ENCODE measurements at regions not wholly inside any gene's neighbourhood (a gene's known extent, or its start where the extent isn't known, plus 50 kb on each side); places are given as distances from the start of the nearest gene placed in this dataset.

DNA sequence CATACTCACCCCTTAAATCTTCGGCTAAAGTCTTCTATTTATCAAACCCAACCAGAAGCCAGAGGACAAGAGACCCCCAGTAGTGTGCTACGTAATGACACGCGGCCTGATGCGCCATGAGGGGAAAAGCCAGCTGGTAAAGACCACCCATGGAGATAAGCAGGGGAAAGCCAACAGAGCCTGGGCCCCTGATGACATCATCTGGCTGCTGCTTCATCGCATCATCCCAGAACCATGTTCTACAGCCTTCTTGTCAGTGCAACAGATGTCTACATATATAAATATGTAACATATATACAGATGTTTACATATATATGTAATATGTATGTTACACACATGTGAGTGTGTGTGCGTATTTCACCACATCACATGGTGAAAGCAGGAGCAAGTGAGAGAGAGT lies 81.7 kb upstream of the VANGL1 start:
- Histone ChIP-seq H4K8ac (ENCODE audit: low read depth in 2 of 2, low read length in 2 of 2) (no peak overlapping the region), H3K23ac (ENCODE audit: low read depth, low read length) (no peak overlapping the region), H3K18ac (ENCODE audit: low read depth, low read length) (no peak overlapping the region), H2BK20ac (ENCODE audit: low read depth, low read length) (no peak overlapping the region), H2BK120ac (ENCODE audit: low read depth, low read length) (no peak overlapping the region), H3K27ac (ENCODE audit: insufficient read depth, low read length) (no peak overlapping the region), H4K5ac (ENCODE audit: low read depth, low read length) (no peak overlapping the region), H3K9ac (ENCODE audit: low read depth, low read length) (no peak overlapping the region), H3K4ac (ENCODE audit: low read depth, low read length) (no peak overlapping the region), H3K27me3 (ENCODE audit: control insufficient read depth, insufficient read depth, low read length) (peaks cover 16% of the 10 kb centered on the region), H3K79me1 (ENCODE audit: low read depth in 1 of 2, low read length in 2 of 2) (no peaks in the 10 kb centered on the region), H4K91ac (ENCODE audit: insufficient read depth, low read depth, low read length) (no peak overlapping the region), H2BK15ac (ENCODE audit: low read depth, low read length) (no peak overlapping the region), H2AK5ac (ENCODE audit: low read depth, low read length) (no peak overlapping the region), H2AK9ac (replicated peaks; ENCODE audit: low read depth, low read length, poor library complexity) (no peak overlapping the region), H3K9me1 (ENCODE audit: insufficient read depth, low read length) (peaks cover 3% of the 10 kb centered on the region; the same call in 1 of the 2 replicates), H3K4me2 (ENCODE audit: low read depth, low read length) (no peak overlapping the region), H3K14ac (replicated peaks; ENCODE audit: low read depth, low read length) (no peak overlapping the region), H3K4me3 (ENCODE audit: insufficient read depth, low read depth, low read length) (no peak overlapping the region), H3K56ac (ENCODE audit: extremely low read depth, insufficient read depth, low read length) (no peak overlapping the region), H3K4me1 (ENCODE audit: control insufficient read depth, insufficient read depth, low read length) (no peaks in the 10 kb centered on the region; the same call in 1 of the 2 replicates), H2BK5ac (ENCODE audit: low read depth, low read length, poor library complexity, severe bottlenecking) (no peak overlapping the region), H3K36me3 (ENCODE audit: control insufficient read depth, insufficient read depth, low read length) (no peaks in the 10 kb centered on the region), H3K9me3 (ENCODE audit: control insufficient read depth, insufficient read depth, low read length) (no peaks in the 10 kb centered on the region), H4K20me1 (ENCODE audit: insufficient read depth, low read length) (no peaks in the 10 kb centered on the region), H2AFZ (replicated peaks; ENCODE audit: low read length, poor library complexity) (no peak overlapping the region)
- in situ Hi-C loops (cut with MboI; ENCODE audit: low sequenced_read_pairs) (no loop called here), dilution Hi-C loops (cut with HindIII; ENCODE audit: low sequenced_read_pairs, unreplicated experiment) (no loop called here), intact Hi-C loops (cut with micrococcal nuclease) (no loop called here)
- TF ChIP-seq BHLHE40 (IDR thresholded peaks at IDR 0.05; ENCODE audit: low read depth, low read length) (no peak), MAFK (IDR thresholded peaks at IDR 0.05; ENCODE audit: low read depth, low read length) (no peak), MAZ (IDR thresholded peaks at IDR 0.05; ENCODE audit: borderline replicate concordance, low read depth, low read length) (no peak), RAD21 (IDR thresholded peaks at IDR 0.05; ENCODE audit: low read length) (no peak)
- no peak for DNase-seq
- WGBS, 2 experiments (ENCODE audit: extremely low coverage in 2 of 2, insufficient read length in 1 of 2), result no CpG with 5 or more reads among the region's 7 CpGs
- POLR2A ChIA-PET (ENCODE audit: unreplicated experiment), result no interaction called here
- ATAC-seq (ENCODE audit: low read depth), result no peak
- CTCF ChIA-PET, result no interaction called here
- BruUV-seq (replicated peaks), result no TSS peak

All from IMR-90 (cell line).